Adrenal gland (tissue), 5 donors: ENCODE measurements at regions not wholly inside any gene's neighbourhood (a gene's known extent, or its start where the extent isn't known, plus 50 kb on each side); places are given as distances from the start of the nearest gene placed in this dataset.

ENCODE experiments used
- CTCF ChIP-seq, 6 experiments: fragments of 450-650 bp in 4 of 6; fragments of 200-600 bp in 2 of 6; sonication (generic) in 1 of 6; IDR thresholded peaks; 1 replicate in 5 of 6; 2 replicates in 1 of 6; pipeline versions ENCODE4 v1.5.1 to v1.8.0; 2016 to 2021; ENCODE audit warnings: antibody characterized with exemption in 6 of 6, mild to moderate bottlenecking in 2 of 6, moderate library complexity in 1 of 6
- POLR2A ChIP-seq, 2 donors: fragments of 450-650 bp; IDR thresholded peaks; one replicate each; pipeline ENCODE4 v1.6.1; 2017; ENCODE audit warnings: antibody characterized with exemption in 2 of 2, mild to moderate bottlenecking in 2 of 2, moderate library complexity in 1 of 2
- donor health status: DM: no; HTN: no; CAD: no.

GRCh38 chr11:95514416-95515110 lies 275.0 kb downstream of the FAM76B start:
- TF ChIP-seq CTCF (IDR thresholded peaks at IDR 0.05) (no peak), POLR2A (IDR thresholded peaks at IDR 0.05) (no peak)
